HT-29 (cell line): ENCODE measurements at regions not wholly inside any gene's neighbourhood (a gene's known extent, or its start where the extent isn't known, plus 50 kb on each side); places are given as distances from the start of the nearest gene placed in this dataset.
"Not testable (repeated sequence)": the region's sequence is repeated elsewhere in the genome, so short reads cannot be mapped to it uniquely, and the experiment has no call there.

Experiments
- DNase-seq: peaks from one replicate; pipeline ENCODE4 v3.0.0-alpha.2; 2015; ENCODE audit warnings: low spot score

- DNase-seq: no peak
Observed at GRCh38 chr22:27581688-27582087, 219.9 kb downstream of the MN1 start.

- no peak for DNase-seq
Observed at GRCh38 chr22:27583856-27584255, 217.7 kb downstream of the MN1 start.

GRCh38 chr22:27585141-27585540 lies 216.4 kb downstream of the MN1 start:
- no peak for DNase-seq

- no peak for DNase-seq
Observed at GRCh38 chr22:27588268-27588667, 213.3 kb downstream of the MN1 start.

- no peak for DNase-seq
Observed at GRCh38 chr22:27588915-27589314, 212.6 kb downstream of the MN1 start.

- DNase-seq: no peak
Observed at GRCh38 chr22:27591060-27591459, 210.5 kb downstream of the MN1 start.

- DNase-seq: no peak
Observed at GRCh38 chr22:27593378-27593777, 208.2 kb downstream of the MN1 start.

GRCh38 chr22:27594020-27594419 lies 207.5 kb downstream of the MN1 start:
- DNase-seq: no peak

GRCh38 chr22:27594474-27595134 lies 207.0 kb downstream of the MN1 start:
- DNase-seq: no peak

- DNase-seq: no peak
Observed at GRCh38 chr22:27596133-27596870, 205.3 kb downstream of the MN1 start.

- no peak for DNase-seq
Observed at GRCh38 chr22:27597703-27598444, 203.7 kb downstream of the MN1 start.

- no peak for DNase-seq
Observed at GRCh38 chr22:27598792-27599191, 202.8 kb downstream of the MN1 start.

GRCh38 chr22:27601195-27601594 lies 200.4 kb downstream of the MN1 start:
- no peak for DNase-seq

GRCh38 chr22:27602390-27602789 lies 199.2 kb downstream of the MN1 start:
- DNase-seq: no peak

- DNase-seq: no peak
Observed at GRCh38 chr22:27603111-27603799, 198.3 kb downstream of the MN1 start.

GRCh38 chr22:27603800-27604144 lies 197.8 kb downstream of the MN1 start:
- DNase-seq: no peak

GRCh38 chr22:27605390-27605789 lies 196.2 kb downstream of the MN1 start:
- DNase-seq: no peak

GRCh38 chr22:27607750-27608149 lies 193.8 kb downstream of the MN1 start:
- DNase-seq: not testable (repeated sequence)

GRCh38 chr22:27609451-27609888 lies 192.1 kb downstream of the MN1 start:
- no peak for DNase-seq

GRCh38 chr22:27610164-27610563 lies 191.4 kb downstream of the MN1 start:
- DNase-seq: not testable (repeated sequence)

- DNase-seq: no peak
Observed at GRCh38 chr22:27610863-27611786, 190.4 kb downstream of the MN1 start.
